Hepatocyte (in vitro differentiated cells): ENCODE measurements at regions not wholly inside any gene's neighbourhood (a gene's known extent, or its start where the extent isn't known, plus 50 kb on each side); places are given as distances from the start of the nearest gene placed in this dataset.

Source experiments
- DNase-seq: peaks from one replicate; pipeline ENCODE4 v3.0.0-alpha.2; 2016; ENCODE audit warnings: low spot score
- H2AFZ ChIP-seq: fragments of 200-600 bp; sonication (generic); 2 replicates; pipeline ENCODE4 v1.6.0; 2016; ENCODE audit warnings: antibody characterized with exemption, mild to moderate bottlenecking
- H3K27ac ChIP-seq: fragments of 200-600 bp; sonication (generic); 2 replicates; pipeline ENCODE4 v1.5.1; 2016; ENCODE audit warnings: mild to moderate bottlenecking
- H3K27me3 ChIP-seq: fragments of 200-600 bp; sonication (generic); 2 replicates; pipeline ENCODE4 v1.6.1; 2016
- H3K36me3 ChIP-seq: fragments of 200-600 bp; sonication (generic); replicated peaks from 2 replicates; pipeline ENCODE4 v1.5.1; 2016; ENCODE audit warnings: low read depth; ENCODE audit not compliant: insufficient read depth
- H3K4me1 ChIP-seq: fragments of 200-600 bp; sonication (generic); 2 replicates; pipeline ENCODE4 v1.5.1; 2016; ENCODE audit warnings: mild to moderate bottlenecking, moderate library complexity; ENCODE audit not compliant: insufficient read depth
- H3K4me2 ChIP-seq: fragments of 200-600 bp; sonication (generic); 2 replicates; pipeline ENCODE4 v1.6.0; 2016
- H3K4me3 ChIP-seq: fragments of 200-600 bp; sonication (generic); 2 replicates; pipeline ENCODE4 v1.5.1; 2016; ENCODE audit warnings: mild to moderate bottlenecking
- H3K79me2 ChIP-seq: fragments of 200-600 bp; sonication (generic); 2 replicates; pipeline ENCODE4 v1.6.0; 2017; ENCODE audit warnings: mild to moderate bottlenecking
- H3K9me2 ChIP-seq: fragments of 200-600 bp; sonication (generic); replicated peaks from 2 replicates; pipeline ENCODE4 v1.6.0; 2017; ENCODE audit warnings: mild to moderate bottlenecking; ENCODE audit not compliant: insufficient read depth
- H3K9me3 ChIP-seq: fragments of 200-600 bp; sonication (generic); 2 replicates; pipeline ENCODE4 v1.5.1; 2016; ENCODE audit warnings: low read depth, mild to moderate bottlenecking
- H4K20me1 ChIP-seq: fragments of 200-600 bp; sonication (generic); 2 replicates; pipeline ENCODE4 v1.6.0; 2016; ENCODE audit warnings: mild to moderate bottlenecking; ENCODE audit not compliant: insufficient read depth, poor library complexity, severe bottlenecking
- EZH2 ChIP-seq: fragments of 200-600 bp; sonication (generic); IDR thresholded peaks from 2 replicates; pipeline ENCODE4 v1.6.1; 2016; ENCODE audit warnings: antibody characterized with exemption, mild to moderate bottlenecking, borderline replicate concordance
- EZH2phosphoT487 ChIP-seq: fragments of 200-600 bp; sonication (generic); IDR thresholded peaks from one replicate; pipeline ENCODE4 v1.6.1; 2018; ENCODE audit warnings: antibody characterized with exemption, mild to moderate bottlenecking, low read depth, moderate library complexity; ENCODE audit not compliant: unreplicated experiment, severe bottlenecking
- WGBS: methylation state at CpG from one replicate; pipeline ENCODE4 v1.1.6; 2016; ENCODE audit warnings: low lambda C conversion rate; ENCODE audit errors: missing lambda C conversion rate; 5-methylcytosine and 5-hydroxymethylcytosine counted together
- TF ChIP-seq, protein P1 (sequence below): fragments of 200-600 bp; sonication (generic); IDR thresholded peaks from 2 replicates; pipeline ENCODE4 v1.5.1; 2016; ENCODE audit warnings: antibody characterized with exemption, mild to moderate bottlenecking; ENCODE audit not compliant: poor library complexity

GRCh38 chr3:156617145-156617544 is 57.2 kb upstream of the TIPARP start:
- H3K4me2 ChIP-seq: no peak overlapping the region
- H3K36me3 ChIP-seq: no peaks in the 10 kb centered on the region
- no peak overlapping the region for H3K27ac ChIP-seq
- DNase-seq: no peak
- H4K20me1 ChIP-seq: no peaks in the 10 kb centered on the region
- H3K79me2 ChIP-seq: no peaks in the 10 kb centered on the region
- H3K4me3 ChIP-seq: no peak overlapping the region
- H3K9me2 ChIP-seq: no peaks in the 10 kb centered on the region
- no peak overlapping the region for H2AFZ ChIP-seq
- no peaks in the 10 kb centered on the region for H3K27me3 ChIP-seq
- TF ChIP-seq EZH2phosphoT487 (no peak), EZH2 (no peak)
- TF ChIP-seq, protein P1, sequence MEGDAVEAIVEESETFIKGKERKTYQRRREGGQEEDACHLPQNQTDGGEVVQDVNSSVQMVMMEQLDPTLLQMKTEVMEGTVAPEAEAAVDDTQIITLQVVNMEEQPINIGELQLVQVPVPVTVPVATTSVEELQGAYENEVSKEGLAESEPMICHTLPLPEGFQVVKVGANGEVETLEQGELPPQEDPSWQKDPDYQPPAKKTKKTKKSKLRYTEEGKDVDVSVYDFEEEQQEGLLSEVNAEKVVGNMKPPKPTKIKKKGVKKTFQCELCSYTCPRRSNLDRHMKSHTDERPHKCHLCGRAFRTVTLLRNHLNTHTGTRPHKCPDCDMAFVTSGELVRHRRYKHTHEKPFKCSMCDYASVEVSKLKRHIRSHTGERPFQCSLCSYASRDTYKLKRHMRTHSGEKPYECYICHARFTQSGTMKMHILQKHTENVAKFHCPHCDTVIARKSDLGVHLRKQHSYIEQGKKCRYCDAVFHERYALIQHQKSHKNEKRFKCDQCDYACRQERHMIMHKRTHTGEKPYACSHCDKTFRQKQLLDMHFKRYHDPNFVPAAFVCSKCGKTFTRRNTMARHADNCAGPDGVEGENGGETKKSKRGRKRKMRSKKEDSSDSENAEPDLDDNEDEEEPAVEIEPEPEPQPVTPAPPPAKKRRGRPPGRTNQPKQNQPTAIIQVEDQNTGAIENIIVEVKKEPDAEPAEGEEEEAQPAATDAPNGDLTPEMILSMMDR: no peak
- H3K4me1 ChIP-seq: no peaks in the 10 kb centered on the region
- no peaks in the 10 kb centered on the region for H3K9me3 ChIP-seq

DNA sequence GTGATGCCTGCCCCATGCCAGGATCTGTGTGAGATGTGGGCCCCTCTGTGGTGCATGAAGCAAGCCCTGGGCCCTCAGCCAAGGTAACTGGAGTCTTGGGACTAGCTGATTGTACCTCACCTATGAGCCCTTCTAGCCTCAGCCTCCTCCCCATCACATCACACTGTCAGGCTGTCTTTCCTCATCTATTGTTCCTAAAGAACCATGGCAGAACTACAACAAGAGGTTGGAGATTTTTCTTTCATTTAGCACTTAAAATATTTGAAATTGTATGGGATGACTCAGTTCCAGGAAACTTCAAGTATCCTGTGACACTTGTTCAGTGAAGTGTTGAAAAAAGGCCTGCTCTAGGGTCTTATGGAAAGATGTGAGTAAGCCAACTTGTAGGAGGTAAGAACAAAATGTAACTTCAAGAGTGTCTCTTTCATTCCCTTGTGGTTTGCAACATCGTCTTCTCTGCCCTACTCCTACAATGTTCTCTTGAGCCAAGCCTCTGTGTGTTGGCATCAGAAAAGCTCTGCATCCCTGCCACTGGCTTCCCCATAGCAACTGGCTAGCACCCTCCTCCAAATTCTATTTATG is 58.7 kb upstream of the TIPARP start:
- Histone ChIP-seq H3K79me2 (no peaks in the 10 kb centered on the region), H3K9me3 (no peaks in the 10 kb centered on the region), H3K9me2 (no peaks in the 10 kb centered on the region), H3K27me3 (no peaks in the 10 kb centered on the region), H2AFZ (no peak overlapping the region), H3K4me3 (no peak overlapping the region), H3K27ac (peak overlapping the region; percentile 50), H3K4me1 (no peaks in the 10 kb centered on the region), H3K36me3 (no peaks in the 10 kb centered on the region), H4K20me1 (no peaks in the 10 kb centered on the region), H3K4me2 (no peak overlapping the region)
- no peak for TF ChIP-seq EZH2
- TF ChIP-seq, protein P1: no peak
- TF ChIP-seq EZH2phosphoT487: no peak
- DNase-seq: no peak
- 86% methylated on average over 1 of the region's 1 CpG for WGBS

DNA sequence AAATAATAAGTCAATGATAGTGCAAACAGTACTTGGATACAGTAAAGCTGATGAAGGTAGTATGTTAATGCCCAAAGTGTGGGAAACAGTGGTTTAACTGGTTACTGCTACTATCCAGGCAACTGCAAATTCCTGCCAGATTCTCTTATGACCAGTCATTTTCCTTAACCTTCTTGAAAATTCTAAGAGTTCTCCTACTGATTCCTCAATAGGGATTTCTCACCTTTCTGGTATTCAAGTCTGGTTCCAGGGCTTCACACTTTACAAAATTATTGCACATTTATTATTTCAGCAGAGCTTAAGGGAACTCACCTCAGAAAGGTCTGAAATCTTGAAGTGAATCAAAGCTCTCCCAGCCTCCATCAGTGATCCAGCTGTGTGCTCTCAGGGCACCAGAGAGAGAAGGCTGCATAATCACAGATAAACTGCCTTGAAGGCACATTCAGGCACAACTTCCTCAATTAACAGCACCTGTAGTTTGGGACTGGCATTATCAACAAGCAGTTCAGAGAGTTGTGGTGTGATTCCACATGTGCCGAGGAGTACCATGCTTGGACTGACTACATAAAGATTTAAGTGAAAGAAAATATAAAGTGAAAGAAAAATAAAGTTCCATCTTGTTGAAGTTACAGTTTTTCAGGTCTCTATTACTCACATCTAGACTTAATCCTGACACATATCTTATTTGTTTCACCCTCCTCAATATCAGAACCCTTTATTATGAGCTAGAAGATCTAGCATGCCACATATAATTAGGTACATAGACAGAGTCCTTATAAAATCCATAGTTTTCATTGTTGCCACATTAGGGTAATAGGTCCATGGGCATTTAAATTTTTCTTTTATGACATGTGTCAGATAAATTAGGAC is 59.5 kb upstream of the TIPARP start:
- TF ChIP-seq, protein P1: no peak
- TF ChIP-seq EZH2: no peak
- no peak for TF ChIP-seq EZH2phosphoT487
- no peaks in the 10 kb centered on the region for H3K4me1 ChIP-seq
- H3K9me2 ChIP-seq: no peaks in the 10 kb centered on the region
- H3K4me2 ChIP-seq: no peak overlapping the region
- H2AFZ ChIP-seq: peak overlapping the region; percentile 17
- H3K27ac ChIP-seq: peak overlapping the region; percentile 50
- 79% methylated on average over 1 of the region's 1 CpG for WGBS
- H3K4me3 ChIP-seq: no peak overlapping the region
- no peaks in the 10 kb centered on the region for H3K36me3 ChIP-seq
- H3K79me2 ChIP-seq: no peaks in the 10 kb centered on the region
- no peaks in the 10 kb centered on the region for H3K9me3 ChIP-seq
- H3K27me3 ChIP-seq: no peaks in the 10 kb centered on the region
- no peaks in the 10 kb centered on the region for H4K20me1 ChIP-seq
- DNase-seq: no peak
